GM12878 (cell line): ENCODE measurements at regions not wholly inside any gene's neighbourhood (a gene's known extent, or its start where the extent isn't known, plus 50 kb on each side); places are given as distances from the start of the nearest gene placed in this dataset.

Experiments
- BACH1 ChIP-seq: fragments of 450-650 bp; IDR thresholded peaks from 2 replicates; pipeline ENCODE4 v1.6.1; 2017; ENCODE audit warnings: mild to moderate bottlenecking, borderline replicate concordance
- CBX5 ChIP-seq: sonication (generic); IDR thresholded peaks from 2 replicates; pipeline ENCODE4 v1.6.1; 2016; ENCODE audit warnings: low read depth, moderate library complexity, mild to moderate bottlenecking, inconsistent platforms
- CHD1 ChIP-seq: IDR thresholded peaks from 2 replicates; pipeline ENCODE4 v1.6.1; 2012; ENCODE audit warnings: low read depth, low read length, improper control_type of control experiment
- CTCF ChIP-seq, 3 experiments: IDR thresholded peaks in 2 of 3; conservative IDR thresholded peaks in 1 of 3; 2 replicates each; pipeline ENCODE4 v1.5.1; 2011; ENCODE audit warnings: low read depth in 3 of 3, low read length in 3 of 3, mild to moderate bottlenecking in 3 of 3, control low read depth in 2 of 3, moderate library complexity in 2 of 3, inconsistent platforms in 1 of 3, mixed read lengths in 1 of 3; ENCODE audit not compliant: control insufficient read depth in 2 of 3, insufficient read depth in 1 of 3; ENCODE audit errors: extremely low read depth in 1 of 3
- NFXL1 ChIP-seq: fragments of 450-650 bp; IDR thresholded peaks from 2 replicates; pipeline ENCODE4 v1.6.1; 2017; ENCODE audit warnings: antibody characterized with exemption, mild to moderate bottlenecking, borderline replicate concordance
- PBX3 ChIP-seq: IDR thresholded peaks from 2 replicates; pipeline ENCODE4 v1.6.1; 2011; ENCODE audit warnings: mild to moderate bottlenecking, low read depth, low read length, moderate library complexity; ENCODE audit not compliant: insufficient replicate concordance
- RBBP5 ChIP-seq: fragments of 200-600 bp; sonication (generic); conservative IDR thresholded peaks from 2 replicates; pipeline ENCODE4 v1.6.1; 2016
- SMAD1 ChIP-seq: fragments of 450-650 bp; IDR thresholded peaks from 2 replicates; pipeline ENCODE4 v1.6.1; 2018; ENCODE audit warnings: mild to moderate bottlenecking, low read depth; ENCODE audit not compliant: partially characterized antibody
- STAT1 ChIP-seq: fragments of 450-650 bp; conservative IDR thresholded peaks from 2 replicates; pipeline ENCODE4 v1.6.1; 2014; ENCODE audit warnings: antibody characterized with exemption, mild to moderate bottlenecking
- ZBTB4 ChIP-seq: fragments of 450-650 bp; formaldehyde crosslinking; IDR thresholded peaks from 2 replicates; pipeline ENCODE4 v1.4.0; 2022; ENCODE audit warnings: mild to moderate bottlenecking, moderate library complexity
- ZBTB40 ChIP-seq: fragments of 450-650 bp; IDR thresholded peaks from 2 replicates; pipeline ENCODE4 v1.6.1; 2016; ENCODE audit warnings: mild to moderate bottlenecking, moderate library complexity, borderline replicate concordance
- TF ChIP-seq, protein P1 (sequence below): IDR thresholded peaks from 2 replicates; pipeline ENCODE4 v1.6.1; 2012; ENCODE audit warnings: improper control_type of control experiment, low read depth, low read length; ENCODE audit not compliant: insufficient replicate concordance

- TF ChIP-seq, protein P1, sequence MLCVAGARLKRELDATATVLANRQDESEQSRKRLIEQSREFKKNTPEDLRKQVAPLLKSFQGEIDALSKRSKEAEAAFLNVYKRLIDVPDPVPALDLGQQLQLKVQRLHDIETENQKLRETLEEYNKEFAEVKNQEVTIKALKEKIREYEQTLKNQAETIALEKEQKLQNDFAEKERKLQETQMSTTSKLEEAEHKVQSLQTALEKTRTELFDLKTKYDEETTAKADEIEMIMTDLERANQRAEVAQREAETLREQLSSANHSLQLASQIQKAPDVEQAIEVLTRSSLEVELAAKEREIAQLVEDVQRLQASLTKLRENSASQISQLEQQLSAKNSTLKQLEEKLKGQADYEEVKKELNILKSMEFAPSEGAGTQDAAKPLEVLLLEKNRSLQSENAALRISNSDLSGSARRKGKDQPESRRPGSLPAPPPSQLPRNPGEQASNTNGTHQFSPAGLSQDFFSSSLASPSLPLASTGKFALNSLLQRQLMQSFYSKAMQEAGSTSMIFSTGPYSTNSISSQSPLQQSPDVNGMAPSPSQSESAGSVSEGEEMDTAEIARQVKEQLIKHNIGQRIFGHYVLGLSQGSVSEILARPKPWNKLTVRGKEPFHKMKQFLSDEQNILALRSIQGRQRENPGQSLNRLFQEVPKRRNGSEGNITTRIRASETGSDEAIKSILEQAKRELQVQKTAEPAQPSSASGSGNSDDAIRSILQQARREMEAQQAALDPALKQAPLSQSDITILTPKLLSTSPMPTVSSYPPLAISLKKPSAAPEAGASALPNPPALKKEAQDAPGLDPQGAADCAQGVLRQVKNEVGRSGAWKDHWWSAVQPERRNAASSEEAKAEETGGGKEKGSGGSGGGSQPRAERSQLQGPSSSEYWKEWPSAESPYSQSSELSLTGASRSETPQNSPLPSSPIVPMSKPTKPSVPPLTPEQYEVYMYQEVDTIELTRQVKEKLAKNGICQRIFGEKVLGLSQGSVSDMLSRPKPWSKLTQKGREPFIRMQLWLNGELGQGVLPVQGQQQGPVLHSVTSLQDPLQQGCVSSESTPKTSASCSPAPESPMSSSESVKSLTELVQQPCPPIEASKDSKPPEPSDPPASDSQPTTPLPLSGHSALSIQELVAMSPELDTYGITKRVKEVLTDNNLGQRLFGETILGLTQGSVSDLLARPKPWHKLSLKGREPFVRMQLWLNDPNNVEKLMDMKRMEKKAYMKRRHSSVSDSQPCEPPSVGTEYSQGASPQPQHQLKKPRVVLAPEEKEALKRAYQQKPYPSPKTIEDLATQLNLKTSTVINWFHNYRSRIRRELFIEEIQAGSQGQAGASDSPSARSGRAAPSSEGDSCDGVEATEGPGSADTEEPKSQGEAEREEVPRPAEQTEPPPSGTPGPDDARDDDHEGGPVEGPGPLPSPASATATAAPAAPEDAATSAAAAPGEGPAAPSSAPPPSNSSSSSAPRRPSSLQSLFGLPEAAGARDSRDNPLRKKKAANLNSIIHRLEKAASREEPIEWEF, result no peak
- TF ChIP-seq RBBP5, result no peak
- no peak for TF ChIP-seq ZBTB4 (CRISPR knock-in tag)
- no peak for TF ChIP-seq BACH1
- TF ChIP-seq CBX5, result no peak
- TF ChIP-seq ZBTB40, result no peak; the same call in 1 of the 2 replicates
- no peak for TF ChIP-seq CTCF (IDR thresholded peaks at IDR 0.05 in 2 of 3, conservative IDR thresholded peaks at IDR 0.05 in 1 of 3; ENCODE audit: control insufficient read depth in 2 of 3, extremely low read depth in 1 of 3, insufficient read depth in 1 of 3, low read depth in 3 of 3, low read length in 3 of 3)
- TF ChIP-seq SMAD1, result no peak
- no peak for TF ChIP-seq NFXL1
- TF ChIP-seq CHD1, result no peak
- no peak for TF ChIP-seq STAT1
- no peak for TF ChIP-seq PBX3
These were observed 237.5 kb downstream of the BCOR start (continued) for GRCh38 chrX:39859991-39860861.
